MG63 (cell line): ENCODE measurements at regions not wholly inside any gene's neighbourhood (a gene's known extent, or its start where the extent isn't known, plus 50 kb on each side); places are given as distances from the start of the nearest gene placed in this dataset.

Experiments used
- DNase-seq: peaks from one replicate; pipeline ENCODE4 v3.0.0-alpha.2; 2020
- H3K27me3 ChIP-seq: fragments of 250-450 bp; sonication (Bioruptor Pico); 2 replicates; pipeline ENCODE4 v1.5.1; 2020; ENCODE audit warnings: mild to moderate bottlenecking, moderate library complexity
- H3K36me3 ChIP-seq: fragments of 250-450 bp; sonication (Bioruptor Pico); 2 replicates; pipeline ENCODE4 v1.5.1; 2020; ENCODE audit warnings: mild to moderate bottlenecking, moderate library complexity
- H3K4me3 ChIP-seq: fragments of 250-450 bp; sonication (Bioruptor Pico); 2 replicates; pipeline ENCODE4 v1.5.1; 2020; ENCODE audit warnings: mild to moderate bottlenecking, moderate library complexity
- H3K9me3 ChIP-seq: fragments of 250-450 bp; sonication (Bioruptor Pico); 2 replicates; pipeline ENCODE4 v1.5.1; 2020; ENCODE audit warnings: mild to moderate bottlenecking, moderate library complexity

DNA sequence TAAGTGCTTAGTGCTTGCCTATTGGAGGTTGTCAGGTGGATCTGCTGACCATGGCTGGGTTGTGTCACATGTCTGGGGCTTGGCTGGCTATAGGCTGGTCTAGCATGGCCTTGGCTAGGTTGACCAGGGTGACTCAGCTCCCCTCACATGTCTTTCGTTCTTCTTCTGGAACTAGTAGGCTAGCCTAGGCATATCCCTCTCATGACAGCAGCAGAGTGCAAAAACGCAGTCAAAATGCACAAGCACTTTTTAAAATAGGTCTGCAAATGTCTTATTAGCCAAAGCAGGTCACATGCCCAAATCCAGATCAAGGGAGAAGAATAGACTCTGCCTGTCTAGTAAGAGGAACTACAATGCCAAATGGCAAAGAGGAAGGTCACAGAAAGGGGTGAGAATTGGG is 179.7 kb upstream of the ACVR2A start:
- Histone ChIP-seq H3K4me3 (no peak overlapping the region), H3K27me3 (no peaks in the 10 kb centered on the region), H3K9me3 (no peaks in the 10 kb centered on the region), H3K36me3 (no peaks in the 10 kb centered on the region)
- peak; percentile 13 for DNase-seq

DNA sequence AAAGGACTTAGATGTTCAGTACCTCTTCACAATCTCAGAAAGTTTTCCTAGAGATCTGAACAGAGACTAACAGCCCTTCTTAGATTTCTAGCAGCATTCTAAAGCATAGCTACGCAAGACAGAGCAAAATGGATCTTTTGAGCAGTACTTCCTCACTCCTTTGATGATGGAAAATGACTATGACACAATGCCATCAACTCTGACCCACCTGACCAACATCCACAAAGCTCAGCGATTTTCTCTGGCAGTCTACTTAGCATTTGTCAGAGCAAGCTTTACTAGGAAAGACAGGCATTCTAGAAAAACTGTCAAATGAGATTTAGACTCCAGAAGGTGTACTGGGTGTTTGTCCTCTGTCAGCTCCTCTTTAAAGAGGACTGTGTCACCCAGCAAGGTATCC is 180.9 kb upstream of the ACVR2A start:
- Histone ChIP-seq H3K4me3 (no peak overlapping the region), H3K27me3 (no peaks in the 10 kb centered on the region), H3K36me3 (no peaks in the 10 kb centered on the region), H3K9me3 (no peaks in the 10 kb centered on the region)
- no peak for DNase-seq

DNA sequence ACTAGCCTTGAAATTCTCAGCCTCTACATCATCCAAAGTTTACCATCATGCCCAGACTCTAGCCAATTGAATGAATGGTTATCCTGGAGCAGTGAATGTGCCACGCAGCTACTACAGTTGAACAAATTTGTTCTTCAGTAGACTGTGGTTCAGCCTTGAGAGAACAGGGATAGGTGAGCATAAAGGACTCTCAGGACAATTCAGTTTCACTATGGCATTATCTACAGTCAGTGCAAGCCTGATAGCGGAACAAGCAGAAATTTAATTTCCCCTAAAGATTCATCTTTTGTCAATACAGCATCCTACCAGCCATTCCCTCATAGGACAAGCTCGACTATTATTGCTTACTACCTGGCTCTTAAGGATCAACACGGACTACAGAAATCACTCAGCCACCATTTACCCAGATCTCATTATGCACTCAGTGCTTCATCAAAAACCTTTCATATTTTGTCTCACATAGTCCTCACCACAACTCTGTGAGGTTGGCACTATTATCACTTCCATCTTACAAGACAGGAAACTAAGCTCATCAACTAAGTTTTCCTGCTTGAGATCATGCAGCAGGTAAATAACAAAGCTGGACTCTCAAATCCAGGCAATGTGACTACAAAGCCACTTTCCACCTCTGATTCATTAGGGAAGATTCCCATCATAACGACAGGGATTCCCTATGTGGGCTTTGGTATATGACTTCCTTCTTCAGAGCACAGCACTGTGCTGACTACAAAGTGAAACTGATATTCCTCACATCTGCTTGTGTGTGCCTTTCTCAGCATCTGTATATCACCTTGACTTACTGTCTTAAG is 181.5 kb upstream of the ACVR2A start:
- Histone ChIP-seq H3K27me3 (no peaks in the 10 kb centered on the region), H3K4me3 (no peak overlapping the region), H3K9me3 (0 out of 2 replicates have a peak, but pooled peaks cover under 1% of the 10 kb centered on the region), H3K36me3 (no peaks in the 10 kb centered on the region)
- no peak for DNase-seq

DNA sequence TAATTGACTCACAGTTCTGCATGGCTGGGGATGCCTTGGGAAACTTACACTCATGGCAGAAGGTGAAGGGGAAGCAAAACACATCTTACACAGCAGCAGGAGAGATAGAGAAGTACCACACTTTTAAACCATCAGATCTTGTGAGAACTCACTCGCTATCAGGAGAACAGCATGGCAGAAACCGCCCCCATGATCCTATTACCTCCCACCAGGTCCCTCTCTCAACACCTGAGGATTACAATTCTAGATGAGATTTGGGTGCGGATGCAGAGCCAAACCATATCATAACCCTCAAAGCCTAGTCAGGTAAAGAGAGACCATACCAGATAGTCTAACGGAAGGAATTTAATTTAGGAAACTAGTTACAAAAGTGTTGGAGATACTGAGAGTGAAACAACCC is 182.6 kb upstream of the ACVR2A start:
- H3K4me3 ChIP-seq, result no peak overlapping the region
- H3K9me3 ChIP-seq, result 0 out of 2 replicates have a peak, but pooled peaks cover 4% of the 10 kb centered on the region
- no peaks in the 10 kb centered on the region for H3K27me3 ChIP-seq
- H3K36me3 ChIP-seq, result no peaks in the 10 kb centered on the region
- DNase-seq, result no peak

DNA sequence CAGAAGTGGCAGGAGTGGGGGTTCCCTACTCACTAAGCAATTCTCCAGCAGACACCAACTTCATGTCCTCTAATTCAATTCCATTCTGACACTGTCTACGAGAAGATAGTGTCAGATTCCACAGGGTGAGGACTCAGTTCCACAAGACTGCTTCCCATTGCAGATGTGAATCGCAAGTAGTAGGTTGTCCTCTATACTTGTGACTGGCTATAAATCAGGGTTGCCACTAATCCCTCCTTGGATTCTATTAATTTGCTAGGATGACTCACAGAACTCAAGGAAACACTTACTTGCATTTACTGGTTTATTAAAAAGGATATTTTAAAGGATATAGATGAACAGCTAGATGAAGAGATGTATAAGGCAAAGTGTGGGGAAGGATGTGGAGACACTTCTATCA is 184.1 kb upstream of the ACVR2A start:
- Histone ChIP-seq H3K27me3 (no peaks in the 10 kb centered on the region), H3K9me3 (0 out of 2 replicates have a peak, but pooled peaks cover 4% of the 10 kb centered on the region), H3K4me3 (no peak overlapping the region), H3K36me3 (no peaks in the 10 kb centered on the region)
- DNase-seq, result no peak

DNA sequence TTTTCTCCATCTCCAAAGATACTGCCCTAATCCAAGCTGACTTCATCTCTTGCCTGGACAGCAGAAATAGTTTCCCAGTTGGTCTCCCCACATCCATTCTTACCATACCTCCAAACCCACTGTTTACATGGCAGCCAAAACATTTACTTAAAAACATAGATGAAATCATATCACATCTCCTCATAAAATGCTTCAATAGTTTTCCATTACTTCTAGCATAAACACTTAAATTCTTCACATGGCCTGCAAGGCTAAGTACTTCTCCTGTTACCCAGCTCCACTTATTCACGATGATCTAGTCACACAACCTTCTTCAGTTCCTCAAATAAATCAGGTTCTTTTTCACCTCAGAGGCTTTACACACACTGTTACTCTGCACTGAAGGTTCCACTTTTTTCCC is 185.8 kb upstream of the ACVR2A start:
- 0 out of 2 replicates have a peak, but pooled peaks cover 4% of the 10 kb centered on the region for H3K9me3 ChIP-seq
- H3K27me3 ChIP-seq, result no peaks in the 10 kb centered on the region
- peak; percentile 47 for DNase-seq
- no peak overlapping the region for H3K4me3 ChIP-seq
- no peaks in the 10 kb centered on the region for H3K36me3 ChIP-seq

DNA sequence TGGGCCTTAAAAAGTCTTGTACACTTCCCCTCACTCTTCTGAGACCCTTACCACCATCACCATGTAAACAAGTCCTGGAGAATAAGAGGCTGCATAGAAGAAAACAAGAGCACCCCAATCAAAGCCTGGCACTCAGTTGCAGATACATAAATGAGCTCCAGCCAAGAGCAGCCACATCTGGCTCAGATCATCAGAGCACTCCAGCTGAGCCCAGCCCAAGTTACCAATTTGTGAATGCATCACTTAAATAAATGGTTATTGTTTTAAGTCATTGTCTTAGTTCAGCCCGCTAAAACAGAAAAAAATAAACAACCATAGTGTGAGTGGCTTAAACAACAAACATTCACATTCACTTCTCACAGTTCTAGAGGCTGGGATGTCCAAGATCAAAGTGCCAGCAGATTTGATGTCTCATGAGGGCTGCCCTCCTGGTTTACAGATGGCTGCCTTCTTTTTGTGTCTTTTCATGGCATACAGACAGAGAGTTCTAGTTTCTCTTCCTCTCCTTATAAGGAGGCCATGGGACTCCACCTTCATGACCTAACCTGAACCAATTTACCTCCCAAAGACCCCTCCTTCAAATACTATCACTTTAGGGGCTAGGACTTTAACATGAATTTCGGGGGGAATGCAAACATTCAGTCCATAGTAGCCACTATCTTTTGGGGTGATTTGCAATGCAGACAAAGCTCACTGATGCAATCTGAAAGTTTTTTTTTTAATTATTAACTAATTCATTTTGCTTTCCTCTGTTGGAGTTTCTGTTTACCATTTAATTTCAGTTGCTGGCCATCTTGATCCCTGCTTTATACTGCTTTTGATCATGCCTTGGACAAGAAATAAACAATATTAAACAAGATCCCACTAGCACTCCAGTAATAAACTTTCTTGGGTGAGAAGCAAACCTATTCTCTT is 187.5 kb upstream of the ACVR2A start:
- Histone ChIP-seq H3K4me3 (no peak overlapping the region), H3K9me3 (0 out of 2 replicates have a peak, but pooled peaks cover 4% of the 10 kb centered on the region), H3K36me3 (no peaks in the 10 kb centered on the region), H3K27me3 (no peaks in the 10 kb centered on the region)
- DNase-seq, result peak; percentile 69

DNA sequence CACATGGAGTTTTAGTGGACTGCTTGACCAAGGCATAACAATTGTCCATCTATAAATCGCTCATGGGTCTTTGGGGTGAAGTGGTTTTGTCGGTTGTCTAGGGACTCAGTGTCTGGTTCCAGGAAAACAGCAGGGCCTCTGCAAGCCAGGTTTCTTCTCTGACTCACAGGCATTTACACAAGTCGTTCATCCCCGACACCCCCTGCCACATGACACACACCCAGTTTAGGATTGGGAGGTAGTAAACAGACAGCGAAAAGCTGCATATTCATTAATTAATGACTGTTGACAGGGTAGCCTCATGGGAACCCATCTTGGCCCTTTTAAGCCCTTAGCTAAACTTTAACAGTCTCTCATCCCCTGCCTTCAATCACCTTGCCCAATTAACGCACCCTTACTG is 194.8 kb upstream of the ACVR2A start:
- no peaks in the 10 kb centered on the region for H3K27me3 ChIP-seq
- DNase-seq, result peak; percentile 46
- H3K36me3 ChIP-seq, result no peaks in the 10 kb centered on the region
- H3K9me3 ChIP-seq, result no peaks in the 10 kb centered on the region
- H3K4me3 ChIP-seq, result no peak overlapping the region

DNA sequence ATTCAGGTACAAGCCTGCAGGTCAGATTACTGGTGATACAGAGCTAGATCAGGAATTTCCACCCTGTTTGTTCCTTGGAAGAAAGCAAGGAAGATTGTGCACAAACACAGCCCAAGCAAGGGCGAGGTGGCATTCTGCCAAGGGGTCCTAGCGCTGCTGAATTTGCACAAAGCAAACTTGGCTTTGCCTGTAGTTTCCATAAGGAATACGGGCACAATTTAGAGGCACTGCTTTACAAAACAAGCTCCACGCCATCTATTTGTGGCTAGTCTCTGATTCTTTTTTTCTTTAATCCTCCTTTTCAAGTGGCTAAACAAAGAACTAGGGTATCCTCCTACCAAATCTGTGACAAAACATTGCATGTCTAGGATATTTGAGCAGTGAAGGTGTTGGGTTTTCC is 195.5 kb upstream of the ACVR2A start:
- H3K4me3 ChIP-seq, result no peak overlapping the region
- no peak for DNase-seq
- no peaks in the 10 kb centered on the region for H3K27me3 ChIP-seq
- H3K9me3 ChIP-seq, result no peaks in the 10 kb centered on the region
- no peaks in the 10 kb centered on the region for H3K36me3 ChIP-seq

DNA sequence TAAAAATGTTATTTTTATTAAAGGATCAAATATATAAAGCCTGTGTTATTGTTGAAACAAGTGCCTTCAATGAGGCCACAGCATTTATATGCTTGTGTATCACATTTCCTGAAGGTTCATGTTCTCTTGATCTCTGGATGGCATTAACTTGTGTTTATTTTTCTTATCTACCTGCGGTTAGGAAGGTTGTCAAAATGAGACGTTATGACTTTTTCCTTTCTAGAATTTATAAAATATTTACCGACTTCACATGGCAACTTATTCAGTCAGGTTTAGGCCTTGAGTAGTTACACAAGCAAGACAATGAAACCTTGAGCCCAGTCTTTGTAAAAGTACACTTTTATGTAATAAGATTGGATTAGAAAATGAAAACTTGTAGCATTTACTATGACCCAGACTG is 196.4 kb upstream of the ACVR2A start:
- no peak for DNase-seq
- H3K4me3 ChIP-seq, result no peak overlapping the region
- H3K27me3 ChIP-seq, result no peaks in the 10 kb centered on the region
- H3K36me3 ChIP-seq, result no peaks in the 10 kb centered on the region
- no peaks in the 10 kb centered on the region for H3K9me3 ChIP-seq

DNA sequence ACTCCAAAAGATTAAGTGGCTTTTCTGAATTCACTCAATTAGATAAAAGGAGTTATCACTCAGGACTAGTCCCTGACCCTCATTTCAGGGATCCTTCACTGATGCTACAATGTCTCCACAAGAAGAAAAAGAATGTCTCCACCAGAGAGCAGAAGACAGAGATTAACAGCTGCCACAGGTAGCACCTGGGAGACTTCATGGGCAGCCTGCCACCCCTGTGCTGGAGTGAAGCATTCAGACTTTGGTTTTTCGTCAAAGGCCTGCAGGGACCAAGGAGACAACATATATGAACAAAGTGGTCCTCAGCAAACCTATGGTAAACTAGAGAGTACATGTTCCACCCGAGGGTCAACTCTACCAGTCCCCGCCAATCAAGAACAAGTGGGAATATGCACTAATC is 197.0 kb upstream of the ACVR2A start:
- no peak overlapping the region for H3K4me3 ChIP-seq
- H3K36me3 ChIP-seq, result no peaks in the 10 kb centered on the region

DNA sequence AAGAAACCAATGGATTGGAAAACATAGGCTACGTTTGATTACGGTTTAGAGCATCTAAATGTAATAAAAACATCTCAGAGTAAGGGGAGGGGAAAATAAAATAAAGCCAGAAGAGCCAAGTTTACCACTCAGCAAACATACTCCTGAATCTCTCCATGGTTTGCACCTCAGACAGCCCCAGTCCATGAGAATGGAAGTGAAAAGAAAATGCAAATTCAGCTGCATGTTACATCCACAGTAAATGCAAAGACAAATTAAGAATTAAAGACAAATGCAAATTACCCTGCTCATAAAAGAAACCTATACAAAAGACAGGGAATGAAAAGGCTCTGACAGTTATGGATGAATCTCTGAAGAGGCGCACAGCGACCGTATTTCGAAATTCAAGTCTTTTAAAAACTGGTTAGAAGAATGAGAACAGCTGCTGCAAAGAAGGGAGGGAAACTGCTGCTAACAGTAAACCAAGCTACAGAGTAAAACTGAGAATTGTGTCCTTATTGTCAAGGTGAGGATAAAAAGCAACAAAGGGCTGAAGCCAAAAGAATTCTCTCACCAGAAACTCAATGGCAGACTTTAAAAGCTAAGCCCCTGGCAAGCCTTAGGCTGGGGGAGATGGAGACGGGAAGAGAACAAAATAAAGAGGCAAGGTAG is 197.9 kb upstream of the ACVR2A start:
- Histone ChIP-seq H3K9me3 (no peaks in the 10 kb centered on the region), H3K36me3 (no peaks in the 10 kb centered on the region), H3K4me3 (no peak overlapping the region), H3K27me3 (no peaks in the 10 kb centered on the region)
- DNase-seq, result no peak

More for the DNA sequence above, 197.0 kb upstream of the ACVR2A start:
- no peaks in the 10 kb centered on the region for H3K27me3 ChIP-seq
- no peak for DNase-seq
- H3K9me3 ChIP-seq, result no peaks in the 10 kb centered on the region

DNA sequence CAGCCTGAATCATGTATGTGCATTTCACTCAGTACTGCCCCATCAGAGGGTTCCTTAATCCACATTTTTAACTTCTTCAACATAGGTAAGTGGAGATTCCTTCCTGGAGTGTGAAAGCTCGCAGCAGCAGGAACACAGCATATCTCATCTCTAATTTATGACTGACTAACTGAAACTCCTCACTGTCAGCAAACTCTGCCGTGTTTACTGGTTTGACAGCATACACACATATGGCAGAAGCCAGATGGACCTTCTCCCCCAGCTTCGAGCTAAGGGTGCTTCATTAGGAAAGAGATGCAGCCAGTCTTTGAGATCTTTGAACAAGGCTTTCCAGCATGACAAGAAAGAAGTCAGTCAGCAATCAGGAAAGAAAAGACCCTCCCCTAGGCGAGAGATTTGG is 200.3 kb upstream of the ACVR2A start:
- no peaks in the 10 kb centered on the region for H3K9me3 ChIP-seq
- H3K4me3 ChIP-seq, result no peak overlapping the region
- H3K27me3 ChIP-seq, result no peaks in the 10 kb centered on the region
- no peak for DNase-seq
- H3K36me3 ChIP-seq, result no peaks in the 10 kb centered on the region

DNA sequence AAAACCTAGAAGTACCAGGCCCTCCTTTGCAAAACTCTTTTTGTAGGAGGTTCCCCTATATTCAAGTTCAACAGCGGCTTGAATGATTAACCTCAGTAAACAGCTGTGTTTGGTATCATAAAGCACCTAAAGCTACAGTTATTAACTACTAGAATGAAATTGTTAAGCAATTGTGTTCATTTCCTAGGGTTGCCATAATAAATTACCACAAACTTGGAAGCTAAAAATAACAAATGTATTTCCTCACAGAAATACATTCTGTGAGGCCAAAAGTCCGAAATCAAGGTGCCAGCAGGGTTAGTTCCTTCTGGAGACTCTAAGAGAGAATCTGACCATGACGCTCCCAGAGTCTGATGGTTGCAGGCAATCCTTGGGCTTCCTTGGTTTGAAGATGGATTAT is 202.1 kb upstream of the ACVR2A start:
- DNase-seq, result no peak
- Histone ChIP-seq H3K9me3 (no peaks in the 10 kb centered on the region), H3K27me3 (no peaks in the 10 kb centered on the region), H3K36me3 (no peaks in the 10 kb centered on the region), H3K4me3 (no peak overlapping the region)

DNA sequence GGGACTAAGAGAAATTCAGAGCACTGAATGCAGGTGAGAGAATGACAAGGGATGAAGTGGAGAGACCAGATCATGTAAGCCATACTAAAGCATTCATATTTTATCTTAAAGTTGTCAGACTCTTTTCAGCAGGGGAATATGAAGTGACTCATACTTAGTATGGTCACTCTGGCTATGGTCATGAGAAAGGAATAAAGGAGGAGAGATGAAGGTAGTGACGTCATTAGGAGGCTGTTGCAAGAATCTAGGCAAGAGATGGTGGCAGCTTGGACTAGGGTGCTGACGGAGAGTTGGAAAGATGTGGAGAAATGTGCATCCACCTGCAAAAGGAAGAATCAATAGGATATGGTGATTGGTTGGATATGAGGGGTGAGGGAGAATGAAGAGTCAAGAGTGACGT is 203.2 kb upstream of the ACVR2A start:
- Histone ChIP-seq H3K27me3 (no peaks in the 10 kb centered on the region), H3K4me3 (no peak overlapping the region), H3K9me3 (no peaks in the 10 kb centered on the region), H3K36me3 (no peaks in the 10 kb centered on the region)
- no peak for DNase-seq

DNA sequence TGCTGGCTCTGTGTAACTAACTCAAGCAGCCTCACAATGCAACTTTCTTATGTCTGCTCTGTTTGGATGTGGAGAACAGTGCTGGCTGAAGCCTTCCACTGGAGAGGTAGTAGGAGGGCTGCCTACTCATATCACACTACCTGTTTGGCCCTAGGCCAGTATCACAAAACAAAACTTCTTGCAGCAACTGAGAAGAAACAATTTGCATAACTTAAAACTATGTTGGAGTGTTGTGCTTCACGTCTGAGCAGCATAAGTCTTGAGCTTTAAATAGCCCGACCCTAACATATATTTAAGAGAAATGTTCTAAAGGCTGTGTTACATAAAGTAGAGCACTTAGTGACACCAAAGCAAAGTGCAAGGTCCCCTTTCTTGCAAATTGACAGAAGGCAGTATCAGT is 204.9 kb upstream of the ACVR2A start:
- DNase-seq, result no peak
- H3K9me3 ChIP-seq, result no peaks in the 10 kb centered on the region
- H3K36me3 ChIP-seq, result no peaks in the 10 kb centered on the region
- no peak overlapping the region for H3K4me3 ChIP-seq
- no peaks in the 10 kb centered on the region for H3K27me3 ChIP-seq

DNA sequence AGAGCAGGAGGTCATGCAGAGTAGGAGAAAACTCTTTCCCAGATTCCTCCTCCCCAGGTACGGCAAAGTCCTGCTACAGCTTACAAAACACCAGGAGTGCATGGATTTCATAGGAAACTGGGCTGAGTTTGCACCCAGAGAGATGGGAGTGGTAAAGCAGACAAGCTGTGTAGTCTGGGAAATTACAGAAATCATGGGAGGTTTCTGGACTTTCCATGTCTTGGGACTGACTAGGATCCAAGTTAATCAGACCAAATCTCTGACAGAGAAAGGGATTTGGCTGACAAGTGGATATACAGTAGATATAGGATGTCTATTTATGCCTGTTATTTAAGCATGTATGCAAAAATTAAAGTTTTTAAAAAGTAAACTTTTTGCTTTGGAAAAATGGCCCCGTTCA is 205.4 kb upstream of the ACVR2A start:
- DNase-seq, result no peak
- no peaks in the 10 kb centered on the region for H3K27me3 ChIP-seq
- H3K9me3 ChIP-seq, result no peaks in the 10 kb centered on the region
- H3K4me3 ChIP-seq, result no peak overlapping the region
- H3K36me3 ChIP-seq, result no peaks in the 10 kb centered on the region
